GM10248 (cell line): ENCODE measurements at regions not wholly inside any gene's neighbourhood (a gene's known extent, or its start where the extent isn't known, plus 50 kb on each side); places are given as distances from the start of the nearest gene placed in this dataset.

Experiments used
- CTCF ChIA-PET: fragments of 300-600 bp; sonication (Branson Sonifier 250); formaldehyde crosslinking; extraction: SDS; loops from one replicate; lab custom pipeline; 2021; ENCODE audit warnings: antibody characterized with exemption; lab: Yijun Ruan, JAX
- POLR2A ChIA-PET: fragments of 350-650 bp; sonication (Branson Sonifier 250); formaldehyde crosslinking; extraction: SDS; loops from one replicate; lab custom pipeline; 2020; ENCODE audit warnings: antibody characterized with exemption; lab: Yijun Ruan, JAX
- DNase-seq: peaks from one replicate; pipeline ENCODE4 v3.0.0; 2012; ENCODE audit errors: extremely low spot score
- CTCF ChIP-seq: IDR thresholded peaks from 2 replicates; pipeline ENCODE4 v1.5.1; 2012; ENCODE audit warnings: mild to moderate bottlenecking, low read depth; ENCODE audit errors: extremely low read depth, missing control alignments, control extremely low read depth

DNA sequence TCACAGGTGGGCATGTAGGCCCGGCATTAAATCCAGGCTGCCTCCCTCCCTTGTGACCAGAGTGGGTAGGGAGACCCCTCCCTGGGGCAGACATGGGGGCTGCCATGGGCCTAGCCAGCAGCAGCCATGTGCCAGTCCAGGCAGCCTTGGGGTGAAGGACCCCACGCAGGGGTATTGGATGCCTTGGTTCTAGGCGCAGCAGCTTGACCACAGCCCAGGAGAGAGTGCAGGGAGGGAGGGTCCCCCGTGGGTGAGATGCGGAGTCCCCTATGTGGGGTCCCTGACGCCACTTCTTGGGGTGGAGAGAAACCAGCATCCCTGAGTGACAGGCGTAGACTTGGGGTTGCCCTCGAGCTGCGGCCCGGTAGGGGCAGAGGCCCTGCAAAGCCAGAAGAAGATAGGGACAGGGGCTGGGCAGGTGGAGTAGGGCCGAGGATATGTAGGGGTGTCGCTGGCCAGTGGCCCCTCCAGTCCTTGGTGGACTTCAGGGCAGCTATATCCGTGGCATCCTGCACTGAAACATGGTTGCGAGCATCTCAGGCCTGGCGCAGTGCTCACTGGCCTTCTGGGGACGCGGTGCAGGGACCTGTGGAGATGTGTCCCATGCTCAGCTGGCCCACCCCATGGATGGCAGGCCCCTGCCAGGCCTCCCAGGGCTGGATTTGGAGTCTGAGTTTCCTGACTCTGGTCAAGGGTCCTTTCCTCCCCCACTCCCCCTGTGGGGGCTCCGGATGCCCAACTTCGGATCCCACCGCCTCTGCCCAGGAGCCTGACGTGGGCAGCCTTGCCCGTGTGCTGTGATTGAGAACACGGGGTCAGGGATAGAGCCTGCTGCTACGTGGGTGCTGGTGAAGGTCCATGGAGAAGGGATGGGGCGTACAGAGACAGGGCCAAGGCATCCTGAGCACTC lies 1179.8 kb downstream of the BRD1 start:
- no peak for TF ChIP-seq CTCF
- ChIA-PET POLR2A (no interaction called here), CTCF (no interaction called here)
- no peak for DNase-seq

GRCh38 chr22:48647051-48647450 lies 1180.6 kb downstream of the BRD1 start:
- CTCF ChIA-PET, result no interaction called here
- no peak for TF ChIP-seq CTCF
- DNase-seq, result no peak
- POLR2A ChIA-PET, result no interaction called here

- DNase-seq, result no peak
- CTCF ChIA-PET, result no interaction called here
- no peak for TF ChIP-seq CTCF
- POLR2A ChIA-PET, result no interaction called here
Measured at GRCh38 chr22:48646216-48646925, 1181.3 kb downstream of the BRD1 start.

DNA sequence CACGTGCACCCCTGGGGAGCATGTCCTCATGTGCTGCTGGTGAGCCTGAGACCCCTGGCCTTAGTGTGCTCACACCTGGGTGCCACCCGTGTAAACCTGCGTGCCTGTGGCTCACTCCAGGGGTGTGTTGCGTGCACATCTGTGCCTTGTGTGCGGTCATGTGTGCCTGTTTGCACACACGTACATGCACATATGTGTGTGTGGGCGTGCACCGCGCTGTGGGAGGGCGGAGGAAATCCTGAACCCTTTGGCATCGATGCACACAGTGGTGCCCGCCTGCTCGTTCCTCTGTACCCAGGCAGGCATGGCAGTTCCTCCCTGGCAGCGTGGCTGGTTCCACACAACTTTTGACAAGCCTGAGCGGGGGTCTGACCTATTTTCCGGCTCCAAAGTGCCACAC lies 1181.9 kb downstream of the BRD1 start:
- ChIA-PET POLR2A (no interaction called here), CTCF (no interaction called here)
- DNase-seq, result no peak
- TF ChIP-seq CTCF, result no peak

GRCh38 chr22:48644997-48645396 lies 1182.7 kb downstream of the BRD1 start:
- no peak for TF ChIP-seq CTCF
- ChIA-PET POLR2A (no interaction called here), CTCF (no interaction called here)
- no peak for DNase-seq

DNA sequence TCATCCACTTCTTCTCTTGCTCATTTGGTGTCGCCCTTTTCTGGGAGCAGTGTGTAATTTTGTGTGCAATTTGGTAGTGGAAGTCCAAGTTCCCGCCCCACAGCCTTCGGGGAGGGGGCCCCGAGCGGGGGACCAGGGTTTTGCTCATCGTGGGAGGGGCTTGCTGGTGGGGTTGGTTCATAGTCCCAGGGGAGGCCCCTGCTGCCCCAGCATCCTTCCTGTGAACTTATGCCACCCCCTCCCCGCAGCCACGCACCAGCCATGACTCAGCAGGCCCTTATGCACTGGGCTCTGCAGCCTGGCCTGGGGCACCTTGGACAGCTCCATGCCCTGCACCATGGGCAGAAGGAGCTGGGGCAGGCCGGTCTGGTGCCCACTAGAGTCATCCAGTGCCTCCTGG lies 1183.6 kb downstream of the BRD1 start:
- DNase-seq, result no peak
- no peak for TF ChIP-seq CTCF
- ChIA-PET CTCF (no interaction called here), POLR2A (no interaction called here)
